ENCODE measurements at regions not wholly inside any gene's neighbourhood (a gene's known extent, or its start where the extent isn't known, plus 50 kb on each side); places are given as distances from the start of the nearest gene placed in this dataset.
"Not testable (repeated sequence)": the region's sequence is repeated elsewhere in the genome, so short reads cannot be mapped to it uniquely, and the experiment has no call there.

GRCh38 chr11:39462506-39462905, 1996.9 kb downstream of the LRRC4C start:
- DNase-seq = no peak

GRCh38 chr11:39461066-39461465, 1998.4 kb downstream of the LRRC4C start:
- DNase-seq = no peak

- DNase-seq = no peak
Measured at GRCh38 chr11:39459606-39460005, 1999.8 kb downstream of the LRRC4C start.

- DNase-seq = no peak
Measured at GRCh38 chr11:39458481-39458880, 2001.0 kb downstream of the LRRC4C start.

- DNase-seq = no peak
Measured at GRCh38 chr11:39443424-39444022, 2015.9 kb downstream of the LRRC4C start.

GRCh38 chr11:39442177-39442576, 2017.3 kb downstream of the LRRC4C start:
- no peak for DNase-seq

- no peak for DNase-seq
Measured at GRCh38 chr11:39435641-39436040, 2023.8 kb downstream of the LRRC4C start.

GRCh38 chr11:39434466-39434865, 2025.0 kb downstream of the LRRC4C start:
- no peak for DNase-seq

- DNase-seq = no peak
Measured at GRCh38 chr11:39432929-39433328, 2026.5 kb downstream of the LRRC4C start.

- no peak for DNase-seq
Measured at GRCh38 chr11:39425226-39425625, 2034.2 kb downstream of the LRRC4C start.

GRCh38 chr11:39412117-39412516, 2047.3 kb downstream of the LRRC4C start:
- DNase-seq = no peak

- DNase-seq = no peak
Measured at GRCh38 chr11:39385911-39386310, 2073.5 kb downstream of the LRRC4C start.

- DNase-seq = no peak
Measured at GRCh38 chr11:39374963-39375698, 2084.3 kb downstream of the LRRC4C start.

GRCh38 chr11:39367534-39367933, 2091.9 kb downstream of the LRRC4C start:
- no peak for DNase-seq

GRCh38 chr11:39365809-39366436, 2093.5 kb downstream of the LRRC4C start:
- no peak for DNase-seq

GRCh38 chr11:39363571-39363970, 2095.9 kb downstream of the LRRC4C start:
- DNase-seq = no peak

GRCh38 chr11:39361557-39361956, 2097.9 kb downstream of the LRRC4C start:
- DNase-seq = no peak

GRCh38 chr11:39345834-39346442, 2113.5 kb downstream of the LRRC4C start:
- DNase-seq = no peak

GRCh38 chr11:39341461-39341860, 2118.0 kb downstream of the LRRC4C start:
- no peak for DNase-seq

GRCh38 chr11:39333006-39333405, 2126.4 kb downstream of the LRRC4C start:
- DNase-seq = not testable (repeated sequence)

- no peak for DNase-seq
Measured at GRCh38 chr11:39327302-39327701, 2132.2 kb downstream of the LRRC4C start.

GRCh38 chr11:39311888-39312287, 2147.6 kb downstream of the LRRC4C start:
- not testable (repeated sequence) for DNase-seq

GRCh38 chr11:39304586-39304985, 2154.9 kb downstream of the LRRC4C start:
- no peak for DNase-seq

- no peak for DNase-seq
Measured at GRCh38 chr11:39294648-39295047, 2164.8 kb downstream of the LRRC4C start.

All from activated CD4-positive, alpha-beta T cell treated with anti-CD3 and anti-CD28 coated beads for 48 hours (primary cell).